PC-3 (cell line): ENCODE measurements at regions not wholly inside any gene's neighbourhood (a gene's known extent, or its start where the extent isn't known, plus 50 kb on each side); places are given as distances from the start of the nearest gene placed in this dataset.

ENCODE experiments used
- ATAC-seq: fragments of 200-7000 bp; cut with Tn5 transposase; 2 replicates; pipeline ENCODE4 v1.9.1; 2020; ENCODE audit warnings: mild to moderate bottlenecking, moderate library complexity
- BruUV-seq: library from RNA; stranded (reverse); fragments of 400-500 nt; replicated peaks from 2 replicates; lab custom pipeline; 2021; lab: Mats Ljungman, UMichigan
- CTCF ChIA-PET: fragments of 300-600 bp; sonication (Branson Sonifier 250); formaldehyde crosslinking; loops from one replicate; lab custom pipeline; 2022; ENCODE audit warnings: antibody characterized with exemption; lab: Charles Lee
- POLR2A ChIA-PET: fragments of 300-600 bp; sonication (Branson Sonifier 250); formaldehyde crosslinking; loops from one replicate; lab custom pipeline; 2022; ENCODE audit warnings: antibody characterized with exemption; ENCODE audit not compliant: unreplicated experiment; lab: Charles Lee
- DNase-seq: peaks from one replicate; pipeline ENCODE4 v3.0.0-alpha.2; 2015
- H2AFZ ChIP-seq: fragments of 300-600 bp; sonication (generic); 2 replicates; pipeline ENCODE4 v1.6.0; 2016; ENCODE audit warnings: antibody characterized with exemption, low read length
- H3F3A ChIP-seq: fragments of 300-600 bp; sonication (generic); one replicate; pipeline ENCODE4 v1.6.0; 2017; ENCODE audit warnings: antibody characterized with exemption, low read length, control low read depth, mild to moderate bottlenecking; ENCODE audit not compliant: unreplicated experiment
- H3K27ac ChIP-seq: fragments of 300-600 bp; sonication (generic); 2 replicates; pipeline ENCODE4 v1.5.1; 2016; ENCODE audit warnings: mild to moderate bottlenecking, low read length
- H3K27me3 ChIP-seq: fragments of 300-600 bp; sonication (generic); 2 replicates; pipeline ENCODE4 v1.6.1; 2016; ENCODE audit warnings: low read length, mixed read lengths
- H3K36me3 ChIP-seq: fragments of 300-600 bp; sonication (generic); 2 replicates; pipeline ENCODE4 v1.6.1; 2016; ENCODE audit warnings: low read depth, mixed run types, low read length, mixed read lengths
- H3K4me1 ChIP-seq: fragments of 300-600 bp; sonication (generic); 2 replicates; pipeline ENCODE4 v1.5.1; 2016; ENCODE audit warnings: low read length; ENCODE audit not compliant: insufficient read depth
- H3K4me2 ChIP-seq: fragments of 300-600 bp; sonication (generic); 2 replicates; pipeline ENCODE4 v1.6.0; 2016; ENCODE audit warnings: low read length
- H3K4me3 ChIP-seq: fragments of 300-600 bp; sonication (generic); 2 replicates; pipeline ENCODE4 v1.5.1; 2016; ENCODE audit warnings: mild to moderate bottlenecking, low read length, mixed read lengths
- H3K79me2 ChIP-seq: fragments of 300-600 bp; sonication (generic); 2 replicates; pipeline ENCODE4 v1.6.1; 2017; ENCODE audit warnings: low read length, mixed read lengths
- H3K9ac ChIP-seq: fragments of 300-600 bp; sonication (generic); 2 replicates; pipeline ENCODE4 v1.6.0; 2016; ENCODE audit warnings: mild to moderate bottlenecking, low read length
- H3K9me2 ChIP-seq: fragments of 300-600 bp; sonication (generic); replicated peaks from 2 replicates; pipeline ENCODE4 v1.6.1; 2016; ENCODE audit warnings: mixed run types, low read length, mixed read lengths
- H3K9me3 ChIP-seq: fragments of 300-600 bp; sonication (generic); 2 replicates; pipeline ENCODE4 v1.6.1; 2016; ENCODE audit warnings: low read length, mixed read lengths
- H4K20me1 ChIP-seq: fragments of 300-600 bp; sonication (generic); 2 replicates; pipeline ENCODE4 v1.6.1; 2016; ENCODE audit warnings: low read length, mixed read lengths
- CTCF ChIP-seq: fragments of 300-600 bp; sonication (generic); conservative IDR thresholded peaks from 2 replicates; pipeline ENCODE4 v1.5.1; 2017; ENCODE audit warnings: antibody characterized with exemption, low read depth, mild to moderate bottlenecking, low read length
- EZH2 ChIP-seq: fragments of 300-600 bp; sonication (generic); IDR thresholded peaks from one replicate; pipeline ENCODE4 v1.6.1; 2017; ENCODE audit warnings: antibody characterized with exemption, mild to moderate bottlenecking, low read length; ENCODE audit not compliant: unreplicated experiment
- EZH2phosphoT487 ChIP-seq: fragments of 300-600 bp; sonication (generic); IDR thresholded peaks from 2 replicates; pipeline ENCODE4 v1.6.1; 2018; ENCODE audit warnings: mild to moderate bottlenecking, antibody characterized with exemption, low read length, borderline replicate concordance
- intact Hi-C: fragments of 100-400 bp; cut with micrococcal nuclease; formaldehyde crosslinking; loops from 2 replicates; pipeline ENCODE4 v1.9.0; 2023

- DNase-seq (no peak), ATAC-seq (no peak)
- intact Hi-C loops, result no loop called here
- ChIA-PET POLR2A (no interaction called here), CTCF (no interaction called here)
- no peaks in the 10 kb centered on the region for H3K9me3 ChIP-seq
- TF ChIP-seq EZH2, result no peak
- no peak for TF ChIP-seq CTCF
- TF ChIP-seq EZH2phosphoT487, result no peak
- H3K27ac ChIP-seq, result no peak overlapping the region
- H3K9ac ChIP-seq, result no peak overlapping the region
- no TSS peak for BruUV-seq
- no peak overlapping the region for H3K4me3 ChIP-seq
- no peaks in the 10 kb centered on the region for H3K79me2 ChIP-seq
- no peak overlapping the region for H2AFZ ChIP-seq
- peaks cover 82% of the 10 kb centered on the region for H3K27me3 ChIP-seq
- no peaks in the 10 kb centered on the region for H3K4me1 ChIP-seq
- H3K9me2 ChIP-seq, result no peaks in the 10 kb centered on the region
- no peaks in the 10 kb centered on the region for H3F3A ChIP-seq
- H3K36me3 ChIP-seq, result no peaks in the 10 kb centered on the region
- H3K4me2 ChIP-seq, result no peak overlapping the region
- no peaks in the 10 kb centered on the region for H4K20me1 ChIP-seq
Measured at GRCh38 chr1:38561110-38561509, 298.5 kb downstream of the RRAGC start.

GRCh38 chr1:38560457-38560856 lies 299.1 kb downstream of the RRAGC start:
- Histone ChIP-seq H3K4me2 (no peak overlapping the region), H3K9me3 (no peaks in the 10 kb centered on the region), H3K4me3 (no peak overlapping the region), H2AFZ (no peak overlapping the region), H3K36me3 (no peaks in the 10 kb centered on the region), H3K9me2 (no peaks in the 10 kb centered on the region), H3K4me1 (no peaks in the 10 kb centered on the region), H4K20me1 (no peaks in the 10 kb centered on the region), H3K27ac (no peak overlapping the region), H3K27me3 (peaks cover 87% of the 10 kb centered on the region), H3K79me2 (no peaks in the 10 kb centered on the region), H3K9ac (no peak overlapping the region), H3F3A (no peaks in the 10 kb centered on the region)
- POLR2A ChIA-PET, result no interaction called here
- no peak for ATAC-seq
- CTCF ChIA-PET, result no interaction called here
- TF ChIP-seq EZH2, result no peak
- no peak for TF ChIP-seq EZH2phosphoT487
- no peak for TF ChIP-seq CTCF
- intact Hi-C loops, result no loop called here
- no peak for DNase-seq
- no TSS peak for BruUV-seq

- Histone ChIP-seq H3K4me1 (no peaks in the 10 kb centered on the region), H3K9me2 (no peaks in the 10 kb centered on the region), H3K27ac (no peak overlapping the region), H3K9me3 (no peaks in the 10 kb centered on the region), H3K4me2 (no peak overlapping the region), H4K20me1 (no peaks in the 10 kb centered on the region), H3K27me3 (peaks cover 87% of the 10 kb centered on the region), H3K9ac (no peak overlapping the region), H3K4me3 (no peak overlapping the region), H3K79me2 (no peaks in the 10 kb centered on the region), H2AFZ (no peak overlapping the region), H3F3A (no peaks in the 10 kb centered on the region), H3K36me3 (no peaks in the 10 kb centered on the region)
- POLR2A ChIA-PET, result no interaction called here
- no peak for ATAC-seq
- TF ChIP-seq EZH2phosphoT487 (no peak), CTCF (no peak), EZH2 (no peak)
- CTCF ChIA-PET, result no interaction called here
- intact Hi-C loops, result no loop called here
- DNase-seq, result no peak
- no TSS peak for BruUV-seq
Measured at GRCh38 chr1:38559446-38560165, 300.0 kb downstream of the RRAGC start.
